Activated naive CD4-positive, alpha-beta T cell treated with anti-CD3 and anti-CD28 coated beads, Interleukin-2, amount 50 U/mL, for 72 hours (primary cell): ENCODE measurements at regions not wholly inside any gene's neighbourhood (a gene's known extent, or its start where the extent isn't known, plus 50 kb on each side); places are given as distances from the start of the nearest gene placed in this dataset.
"Not testable (repeated sequence)": the region's sequence is repeated elsewhere in the genome, so short reads cannot be mapped to it uniquely, and the experiment has no call there.

Source experiments
- ATAC-seq, 2 donors: fragments of 150-1000 bp; cut with Tn5 transposase; 2 replicates each; pipeline ENCODE4 v1.10.0; 2021; ENCODE audit warnings: mild to moderate bottlenecking in 2 of 2, moderate library complexity in 2 of 2
- DNase-seq, 2 donors: peaks; one replicate each; pipeline ENCODE4 v3.0.0; 2021 to 2022; ENCODE audit warnings: low spot score in 2 of 2
- H3K27ac Mint-ChIP-seq, 2 donors: one replicate each; pipeline ENCODE4 v1.8.0; 2022; ENCODE audit warnings: mild to moderate bottlenecking in 2 of 2, mixed read lengths in 2 of 2
- H3K36me3 Mint-ChIP-seq, 2 donors: one replicate each; pipeline ENCODE4 v1.8.0; 2022; ENCODE audit warnings: mixed read lengths in 2 of 2
- H3K9me3 Mint-ChIP-seq, 2 donors: one replicate each; pipeline ENCODE4 v1.8.0; 2022; ENCODE audit warnings: mixed read lengths in 2 of 2

DNA sequence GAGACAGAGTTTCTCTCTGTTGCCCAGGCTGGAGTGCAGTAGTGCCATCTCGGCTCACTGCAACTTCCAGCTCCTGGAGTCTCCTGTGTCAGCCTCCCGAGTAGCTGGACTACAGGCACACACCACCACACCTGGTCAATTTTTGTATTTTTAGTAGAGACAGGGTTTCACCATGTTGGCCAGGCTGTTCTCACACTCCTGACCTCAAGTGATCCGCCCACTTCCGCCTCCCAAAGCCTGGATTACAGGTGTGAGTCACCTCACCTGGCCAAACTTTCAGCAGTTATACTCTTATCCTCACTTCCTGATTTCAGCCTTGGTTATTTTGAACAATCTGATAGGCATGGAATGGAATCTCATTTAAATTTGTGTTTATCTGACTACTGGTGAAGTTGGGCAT, 763.0 kb upstream of the TMEM132C start:
- not testable (repeated sequence) for H3K36me3 Mint-ChIP-seq, DNase-seq, ATAC-seq
- H3K27ac Mint-ChIP-seq: peak overlapping the region in 1 of 2 donors; percentile 3
- peaks cover 12 to 13% of the 10 kb centered on the region in 2 donors for H3K9me3 Mint-ChIP-seq

DNA sequence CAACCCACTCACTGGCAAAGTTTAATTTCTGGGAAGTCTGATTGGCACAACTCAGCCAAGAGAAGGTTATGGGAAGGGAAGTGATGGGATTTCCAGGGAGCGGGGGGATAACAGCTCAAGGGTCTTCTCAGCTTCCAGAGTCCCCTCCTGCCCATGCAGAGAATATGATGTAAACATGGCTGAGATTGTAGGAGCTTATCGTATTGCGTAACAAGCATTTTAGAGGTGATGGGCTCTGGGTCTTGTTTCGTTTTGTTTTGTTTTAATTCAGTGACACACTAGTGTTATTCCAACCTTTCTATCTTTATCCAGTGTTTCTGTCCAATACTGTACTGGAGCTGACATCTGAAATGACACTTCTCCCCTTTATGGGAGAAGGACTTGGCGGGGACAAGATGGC, 762.1 kb upstream of the TMEM132C start:
- ATAC-seq: no peak
- H3K36me3 Mint-ChIP-seq: peaks cover 0 to 4% of the 10 kb centered on the region in 2 donors

GRCh38 chr12:127507341-127507740, 759.6 kb upstream of the TMEM132C start:
- H3K36me3 Mint-ChIP-seq: peaks cover 0 to 4% of the 10 kb centered on the region in 2 donors
- H3K9me3 Mint-ChIP-seq: peaks cover 11 to 12% of the 10 kb centered on the region in 2 donors
- H3K27ac Mint-ChIP-seq: no peak overlapping the region
- DNase-seq (no peak), ATAC-seq (no peak)

More for the DNA sequence above, 762.1 kb upstream of the TMEM132C start:
- Mint-ChIP-seq H3K27ac (no peak overlapping the region), H3K9me3 (peaks cover 12 to 13% of the 10 kb centered on the region in 2 donors)
- DNase-seq: no peak

GRCh38 chr12:127509066-127509778, 757.7 kb upstream of the TMEM132C start:
- H3K36me3 Mint-ChIP-seq: peaks cover 0 to 4% of the 10 kb centered on the region in 2 donors
- no peak for DNase-seq
- no peak for ATAC-seq
- peaks cover 8 to 16% of the 10 kb centered on the region in 2 donors for H3K9me3 Mint-ChIP-seq
- H3K27ac Mint-ChIP-seq: no peak overlapping the region

DNA sequence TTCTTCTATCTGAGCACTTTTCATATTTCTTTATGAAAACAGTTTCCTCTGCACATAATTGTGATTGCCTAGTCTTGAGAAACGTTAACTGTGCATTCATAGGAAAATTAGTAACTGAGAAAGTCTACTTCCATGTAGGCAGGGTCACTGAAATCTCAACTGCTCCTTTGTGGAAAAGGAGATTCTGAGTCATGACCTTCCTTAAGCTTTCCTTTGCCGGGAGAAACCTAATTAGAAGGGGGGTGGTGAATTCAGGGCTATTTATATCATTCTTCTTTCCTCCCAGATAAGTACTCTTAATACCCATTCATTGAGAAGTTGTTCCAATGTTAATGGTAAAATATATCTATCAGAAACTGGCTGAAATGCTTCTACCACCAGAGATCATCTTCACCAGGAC, 751.0 kb upstream of the TMEM132C start:
- H3K9me3 Mint-ChIP-seq: peaks cover 2 to 13% of the 10 kb centered on the region in 2 donors
- H3K27ac Mint-ChIP-seq: no peak overlapping the region
- DNase-seq (no peak), ATAC-seq (no peak)
- H3K36me3 Mint-ChIP-seq: no peaks in the 10 kb centered on the region

DNA sequence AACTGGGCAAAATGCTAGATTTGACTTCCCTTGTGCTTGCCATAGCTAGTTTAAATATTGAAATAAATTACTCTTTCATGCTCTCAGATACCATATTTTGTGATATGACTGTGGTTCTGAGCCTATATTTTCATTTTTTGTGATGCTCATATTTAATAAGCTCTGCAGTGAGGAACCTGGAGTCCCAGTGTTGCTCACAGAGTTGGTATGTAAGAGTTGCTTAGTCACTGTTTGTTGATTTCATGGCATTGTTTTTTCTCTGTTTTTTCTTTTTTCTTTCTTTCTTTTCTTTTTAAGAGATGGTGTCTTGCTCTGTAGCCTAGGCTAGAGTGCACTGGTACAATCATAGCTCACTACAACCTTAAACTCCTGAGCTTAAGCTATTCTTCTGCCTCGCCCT, 750.5 kb upstream of the TMEM132C start:
- DNase-seq (no peak), ATAC-seq (no peak)
- Mint-ChIP-seq H3K27ac (peak overlapping the region in 1 of 2 donors; percentile 85), H3K36me3 (no peaks in the 10 kb centered on the region), H3K9me3 (peaks cover 4 to 13% of the 10 kb centered on the region in 2 donors)

DNA sequence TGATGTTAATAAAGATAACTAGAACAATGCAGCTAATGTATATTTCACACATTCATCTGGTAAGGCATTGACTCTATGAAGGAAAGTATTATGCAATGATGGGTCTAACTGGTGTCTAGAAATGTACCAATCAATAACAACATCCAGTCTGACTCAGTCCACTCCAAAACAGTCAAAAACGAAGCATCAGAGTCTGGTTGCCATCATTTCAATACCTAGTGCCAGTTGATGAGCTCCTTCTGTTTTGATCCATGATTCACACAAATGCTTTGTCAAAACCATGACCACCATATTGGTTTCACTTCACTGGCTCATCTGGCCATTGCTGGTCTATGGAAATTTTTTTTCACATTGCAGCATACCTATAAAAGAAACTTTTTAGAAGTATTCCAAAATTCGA, 747.2 kb upstream of the TMEM132C start:
- peaks cover 8% of the 10 kb centered on the region in 2 donors for H3K9me3 Mint-ChIP-seq
- H3K27ac Mint-ChIP-seq: no peak overlapping the region
- DNase-seq: no peak
- peak; percentile 18 to 24 for ATAC-seq
- no peaks in the 10 kb centered on the region for H3K36me3 Mint-ChIP-seq

DNA sequence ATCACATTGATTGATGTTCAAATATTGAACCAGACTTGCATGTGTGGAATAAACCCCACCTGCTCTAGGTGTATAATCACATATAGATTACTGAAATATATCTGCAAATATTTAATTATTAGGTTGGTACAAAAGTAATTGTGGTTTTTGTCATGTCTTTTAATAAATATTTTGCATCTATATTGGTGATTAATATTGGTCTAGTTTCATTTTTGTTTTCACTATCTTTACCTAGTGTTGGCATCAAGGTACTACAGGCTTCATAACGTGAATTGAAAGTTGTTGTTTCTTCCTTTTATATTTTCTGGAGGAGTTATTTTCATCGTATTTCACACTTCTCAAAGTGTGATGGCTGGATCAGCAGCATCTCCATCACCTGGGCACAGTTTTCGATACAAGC, 740.0 kb upstream of the TMEM132C start:
- H3K36me3 Mint-ChIP-seq: peaks cover 0 to 4% of the 10 kb centered on the region in 2 donors
- DNase-seq: no peak
- H3K9me3 Mint-ChIP-seq: peaks cover 5 to 7% of the 10 kb centered on the region in 2 donors
- H3K27ac Mint-ChIP-seq: no peak overlapping the region
- no peak for ATAC-seq

DNA sequence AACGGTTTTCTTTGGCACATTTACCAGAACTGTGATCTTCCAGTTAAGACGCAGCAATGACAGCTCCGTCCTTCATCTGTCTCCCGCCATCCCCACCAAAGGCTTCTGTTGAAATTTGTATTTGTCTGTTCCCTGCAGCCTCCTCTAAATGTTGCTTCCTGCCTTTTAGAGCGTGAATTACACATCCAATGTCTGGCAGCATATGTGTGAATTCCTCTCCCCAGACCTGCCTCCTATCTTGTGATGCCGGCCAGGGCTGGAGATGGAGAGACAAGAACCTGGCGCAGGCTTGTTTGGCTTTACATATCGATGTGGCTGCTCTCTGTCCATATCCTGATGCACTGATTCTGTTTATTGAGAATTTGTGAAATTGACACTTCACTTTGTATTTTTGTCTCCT, 738.4 kb upstream of the TMEM132C start:
- peaks cover 4 to 7% of the 10 kb centered on the region in 2 donors for H3K9me3 Mint-ChIP-seq
- peaks cover 0 to 4% of the 10 kb centered on the region in 2 donors for H3K36me3 Mint-ChIP-seq
- no peak overlapping the region for H3K27ac Mint-ChIP-seq
- ATAC-seq (no peak), DNase-seq (no peak)

- DNase-seq: no peak
- peaks cover 0 to 3% of the 10 kb centered on the region in 2 donors for H3K9me3 Mint-ChIP-seq
- peaks cover 0 to 4% of the 10 kb centered on the region in 2 donors for H3K36me3 Mint-ChIP-seq
- no peak overlapping the region for H3K27ac Mint-ChIP-seq
- no peak for ATAC-seq
Observed at GRCh38 chr12:127531542-127531941, 735.4 kb upstream of the TMEM132C start.

GRCh38 chr12:127533353-127533752, 733.6 kb upstream of the TMEM132C start:
- Mint-ChIP-seq H3K9me3 (peaks cover 0 to 3% of the 10 kb centered on the region in 2 donors), H3K36me3 (peaks cover 0 to 4% of the 10 kb centered on the region in 2 donors), H3K27ac (no peak overlapping the region)
- no peak for ATAC-seq
- no peak for DNase-seq

DNA sequence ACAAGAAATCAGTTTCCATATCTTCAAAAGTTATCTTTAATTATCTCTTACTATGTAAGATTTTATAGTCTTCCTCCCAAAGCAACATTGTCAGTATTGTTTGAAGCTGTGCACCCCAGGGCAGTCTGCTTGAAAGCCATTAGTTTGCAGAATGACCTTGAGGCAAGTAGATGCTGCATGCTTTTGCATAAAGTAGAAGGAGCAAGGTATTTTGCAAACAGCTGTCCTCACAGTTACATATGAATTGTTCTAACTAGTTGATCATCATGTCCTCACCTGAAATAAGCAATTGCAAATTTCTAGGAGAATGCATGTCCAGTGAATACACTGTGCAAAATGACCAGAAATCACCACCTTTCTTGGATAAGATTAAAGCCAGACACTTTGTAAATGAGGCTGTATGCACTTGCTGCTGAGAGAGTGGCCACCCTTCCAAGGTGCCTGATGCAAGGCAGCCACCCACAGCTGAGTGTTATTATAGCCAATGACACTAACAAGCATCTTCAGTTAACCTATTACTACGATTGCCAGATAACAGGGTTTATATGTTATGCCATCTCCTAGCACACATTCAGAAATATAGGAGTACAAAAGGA, 730.0 kb upstream of the TMEM132C start:
- H3K27ac Mint-ChIP-seq: no peak overlapping the region
- no peaks in the 10 kb centered on the region for H3K36me3 Mint-ChIP-seq
- ATAC-seq: no peak
- peaks cover 0 to 3% of the 10 kb centered on the region in 2 donors for H3K9me3 Mint-ChIP-seq
- DNase-seq: no peak

DNA sequence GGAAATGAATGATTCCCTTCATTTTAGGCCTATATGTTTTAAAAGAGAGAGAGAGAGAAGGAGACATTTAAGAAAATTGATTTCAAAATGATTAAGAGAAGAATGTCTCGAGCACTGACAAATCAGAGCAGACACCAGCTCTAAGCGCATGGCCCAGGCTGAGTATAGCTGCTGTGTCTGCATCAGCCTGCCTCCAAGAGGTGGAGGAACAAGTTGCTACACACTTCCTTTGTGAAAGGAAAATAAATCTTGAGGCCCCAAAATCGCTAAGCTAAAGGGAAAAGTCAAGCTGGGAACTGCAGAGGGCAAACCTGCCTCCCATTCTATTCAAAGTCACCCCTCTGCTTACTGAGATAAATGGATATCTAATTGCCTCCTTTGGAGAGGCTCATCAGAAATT, 728.7 kb upstream of the TMEM132C start:
- Mint-ChIP-seq H3K9me3 (peaks cover 0 to 5% of the 10 kb centered on the region in 2 donors), H3K27ac (no peak overlapping the region), H3K36me3 (no peaks in the 10 kb centered on the region)
- no peak for DNase-seq
- no peak for ATAC-seq

DNA sequence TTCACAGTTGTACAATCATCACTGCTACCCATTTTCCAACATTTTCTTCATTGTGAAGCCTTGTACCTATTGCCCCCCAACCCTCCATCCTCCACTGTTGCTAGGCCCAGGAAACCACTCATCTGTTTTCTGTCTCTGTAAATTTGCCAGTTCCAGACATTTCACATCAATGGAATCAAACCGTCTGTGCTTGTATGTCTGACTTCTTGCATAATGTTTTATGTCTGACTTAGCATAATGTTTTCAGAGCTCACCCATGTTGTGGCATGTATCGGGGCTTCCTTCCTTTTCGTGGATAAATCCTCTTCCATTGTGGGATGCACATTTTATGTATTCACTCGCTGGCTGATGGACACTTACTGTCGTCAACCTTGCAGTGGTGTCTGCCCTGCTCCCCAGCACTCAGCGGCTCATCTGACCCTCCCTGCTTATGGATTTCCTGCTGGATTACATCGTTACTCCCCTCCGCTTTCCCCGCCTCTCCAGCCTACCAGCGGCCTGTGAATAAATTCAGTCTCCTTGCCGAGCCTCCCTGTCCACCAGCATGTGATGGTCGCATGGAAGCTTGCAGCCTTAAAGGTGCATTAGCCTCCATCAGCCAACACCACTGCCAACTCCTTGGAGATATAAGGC, 727.6 kb upstream of the TMEM132C start:
- H3K36me3 Mint-ChIP-seq: no peaks in the 10 kb centered on the region
- DNase-seq: no peak
- H3K9me3 Mint-ChIP-seq: peaks cover 0 to 5% of the 10 kb centered on the region in 2 donors
- no peak for ATAC-seq
- H3K27ac Mint-ChIP-seq: no peak overlapping the region

GRCh38 chr12:127542391-127542790, 724.6 kb upstream of the TMEM132C start:
- H3K36me3 Mint-ChIP-seq: no peaks in the 10 kb centered on the region
- no peak overlapping the region for H3K27ac Mint-ChIP-seq
- H3K9me3 Mint-ChIP-seq: peaks cover 0 to 5% of the 10 kb centered on the region in 2 donors
- ATAC-seq (no peak), DNase-seq (no peak)

GRCh38 chr12:127542931-127543330, 724.0 kb upstream of the TMEM132C start:
- H3K9me3 Mint-ChIP-seq: peaks cover 0 to 5% of the 10 kb centered on the region in 2 donors
- H3K36me3 Mint-ChIP-seq: no peaks in the 10 kb centered on the region
- DNase-seq: no peak
- H3K27ac Mint-ChIP-seq: no peak overlapping the region
- ATAC-seq: no peak

GRCh38 chr12:127546721-127547505, 720.1 kb upstream of the TMEM132C start:
- H3K36me3 Mint-ChIP-seq: no peaks in the 10 kb centered on the region
- ATAC-seq: no peak
- peaks cover 0 to 4% of the 10 kb centered on the region in 2 donors for H3K9me3 Mint-ChIP-seq
- DNase-seq: no peak
- no peak overlapping the region for H3K27ac Mint-ChIP-seq
